ENCODE measurements at regions not wholly inside any gene's neighbourhood (a gene's known extent, or its start where the extent isn't known, plus 50 kb on each side); places are given as distances from the start of the nearest gene placed in this dataset.
"Not testable (repeated sequence)": the region's sequence is repeated elsewhere in the genome, so short reads cannot be mapped to it uniquely, and the experiment has no call there.

DNA sequence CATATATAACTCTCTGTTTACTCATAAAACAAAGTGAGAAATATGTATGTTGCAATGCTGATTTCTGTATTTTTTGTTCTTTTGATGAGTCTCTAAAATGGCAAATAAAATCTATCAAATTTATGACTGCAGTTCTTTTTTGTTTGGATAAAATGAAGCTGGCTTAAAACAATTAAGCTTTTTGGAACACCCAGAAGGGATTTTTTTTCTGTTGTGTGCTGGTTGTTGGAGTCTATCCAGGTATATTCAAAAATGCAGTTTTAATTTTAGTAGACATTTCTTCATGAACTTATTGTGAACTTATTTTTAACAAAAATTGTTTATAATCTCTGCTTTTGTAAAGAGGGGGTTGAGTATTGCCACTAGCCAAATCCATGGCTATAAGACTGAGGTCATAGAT, 405.5 kb downstream of the RAP2B start:
- TF ChIP-seq, protein P1, sequence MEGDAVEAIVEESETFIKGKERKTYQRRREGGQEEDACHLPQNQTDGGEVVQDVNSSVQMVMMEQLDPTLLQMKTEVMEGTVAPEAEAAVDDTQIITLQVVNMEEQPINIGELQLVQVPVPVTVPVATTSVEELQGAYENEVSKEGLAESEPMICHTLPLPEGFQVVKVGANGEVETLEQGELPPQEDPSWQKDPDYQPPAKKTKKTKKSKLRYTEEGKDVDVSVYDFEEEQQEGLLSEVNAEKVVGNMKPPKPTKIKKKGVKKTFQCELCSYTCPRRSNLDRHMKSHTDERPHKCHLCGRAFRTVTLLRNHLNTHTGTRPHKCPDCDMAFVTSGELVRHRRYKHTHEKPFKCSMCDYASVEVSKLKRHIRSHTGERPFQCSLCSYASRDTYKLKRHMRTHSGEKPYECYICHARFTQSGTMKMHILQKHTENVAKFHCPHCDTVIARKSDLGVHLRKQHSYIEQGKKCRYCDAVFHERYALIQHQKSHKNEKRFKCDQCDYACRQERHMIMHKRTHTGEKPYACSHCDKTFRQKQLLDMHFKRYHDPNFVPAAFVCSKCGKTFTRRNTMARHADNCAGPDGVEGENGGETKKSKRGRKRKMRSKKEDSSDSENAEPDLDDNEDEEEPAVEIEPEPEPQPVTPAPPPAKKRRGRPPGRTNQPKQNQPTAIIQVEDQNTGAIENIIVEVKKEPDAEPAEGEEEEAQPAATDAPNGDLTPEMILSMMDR (conservative IDR thresholded peaks at IDR 0.05; ENCODE audit: low read length): no peak
- no peak overlapping the region for H3K4me3 ChIP-seq (ENCODE audit: low read length)

GRCh38 chr3:153570481-153570880, 408.5 kb downstream of the RAP2B start:
- not testable (repeated sequence) for H3K4me3 ChIP-seq (ENCODE audit: low read length); DNase-seq (ENCODE audit: low read depth)

More for the DNA sequence above, 405.5 kb downstream of the RAP2B start:
- DNase-seq (ENCODE audit: low read depth): no peak

DNA sequence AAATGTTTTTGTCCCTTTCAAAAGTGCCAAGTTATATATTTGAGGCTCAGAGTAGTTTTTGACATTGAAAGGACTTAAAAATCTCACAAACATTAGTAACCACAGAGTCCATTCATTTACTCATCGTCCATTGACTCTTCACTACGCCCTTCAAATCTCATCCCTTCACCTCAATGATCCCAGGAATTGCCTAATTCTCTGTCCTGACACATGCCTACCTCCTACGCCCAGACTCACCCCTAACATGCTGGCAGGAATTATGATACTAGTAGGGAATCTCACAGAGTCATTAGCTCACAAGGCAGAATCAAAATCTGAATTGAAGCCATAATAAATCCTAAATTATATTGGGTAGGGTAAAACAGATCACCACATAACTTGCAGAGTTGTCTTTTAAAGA, 410.1 kb downstream of the RAP2B start:
- no peak overlapping the region for H3K4me3 ChIP-seq (ENCODE audit: low read length)
- TF ChIP-seq, protein P1 (conservative IDR thresholded peaks at IDR 0.05; ENCODE audit: low read length): no peak
- no peak for DNase-seq (ENCODE audit: low read depth)

DNA sequence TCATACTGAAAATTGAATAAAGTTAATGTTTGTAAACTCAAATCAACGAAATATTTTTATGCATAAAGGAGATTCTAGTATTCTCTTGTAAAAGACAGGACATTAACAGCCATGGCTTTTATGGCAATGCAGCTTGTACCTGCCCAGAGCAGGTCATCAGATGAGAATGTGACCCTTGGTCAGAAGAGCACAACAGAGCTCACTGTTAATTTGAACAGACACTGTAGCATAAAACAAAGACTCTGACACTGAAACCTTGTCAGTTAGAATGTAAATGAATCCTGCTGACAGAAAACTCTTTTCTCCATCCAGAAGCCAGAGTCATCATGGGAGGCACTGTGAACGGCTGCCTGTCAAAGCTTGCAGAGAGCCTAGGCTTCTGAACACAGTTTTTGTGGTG, 410.6 kb downstream of the RAP2B start:
- H3K4me3 ChIP-seq (ENCODE audit: low read length): no peak overlapping the region
- DNase-seq (ENCODE audit: low read depth): no peak
- TF ChIP-seq, protein P1 (conservative IDR thresholded peaks at IDR 0.05; ENCODE audit: low read length): no peak

- H3K4me3 ChIP-seq (ENCODE audit: low read length): no peak overlapping the region
- TF ChIP-seq, protein P1 (conservative IDR thresholded peaks at IDR 0.05; ENCODE audit: low read length): no peak
- DNase-seq (ENCODE audit: low read depth): no peak
These were observed 411.5 kb downstream of the RAP2B start for GRCh38 chr3:153573481-153573880.

- no peak overlapping the region for H3K4me3 ChIP-seq (ENCODE audit: low read length)
- no peak for DNase-seq (ENCODE audit: low read depth)
- TF ChIP-seq, protein P1 (conservative IDR thresholded peaks at IDR 0.05; ENCODE audit: low read length): no peak
These were observed 412.4 kb downstream of the RAP2B start for GRCh38 chr3:153574445-153574844.

- TF ChIP-seq, protein P1 (conservative IDR thresholded peaks at IDR 0.05; ENCODE audit: low read length): no peak
- DNase-seq (ENCODE audit: low read depth): no peak
These were observed 415.2 kb downstream of the RAP2B start for GRCh38 chr3:153577059-153577736.

More at GRCh38 chr3:153577059-153577736, 415.2 kb downstream of the RAP2B start:
- H3K4me3 ChIP-seq (ENCODE audit: low read length): no peak overlapping the region

Data from AG10803 (cell line).